Chondrocyte (in vitro differentiated cells): ENCODE measurements at regions not wholly inside any gene's neighbourhood (a gene's known extent, or its start where the extent isn't known, plus 50 kb on each side); places are given as distances from the start of the nearest gene placed in this dataset.

ENCODE experiments used
- DNase-seq: peaks from one replicate; pipeline ENCODE4 v3.0.0; 2021; ENCODE audit warnings: mixed read lengths, low spot score
- H3K27ac Mint-ChIP-seq: one replicate; pipeline ENCODE4 v1.8.0; 2021; ENCODE audit warnings: mild to moderate bottlenecking, moderate library complexity, mixed read lengths; ENCODE audit not compliant: unreplicated experiment
- H3K27me3 Mint-ChIP-seq: 2 replicates; pipeline ENCODE4 v1.8.0; 2021; ENCODE audit warnings: low read depth, mixed read lengths
- H3K36me3 Mint-ChIP-seq: 2 replicates; pipeline ENCODE4 v1.8.0; 2021; ENCODE audit warnings: low read depth, mixed read lengths
- H3K4me1 Mint-ChIP-seq: 2 replicates; pipeline ENCODE4 v1.8.0; 2021; ENCODE audit warnings: low read depth, mild to moderate bottlenecking, mixed read lengths
- H3K4me3 Mint-ChIP-seq: one replicate; pipeline ENCODE4 v1.8.0; 2021; ENCODE audit warnings: mild to moderate bottlenecking, moderate library complexity, mixed read lengths; ENCODE audit not compliant: unreplicated experiment
- H3K9me3 Mint-ChIP-seq: 2 replicates; pipeline ENCODE4 v1.8.0; 2021; ENCODE audit warnings: low read depth, mixed read lengths
- CTCF ChIP-seq: fragments of 200-600 bp; sonication (generic); IDR thresholded peaks from 2 replicates; pipeline ENCODE4 v1.5.0; 2021; ENCODE audit warnings: antibody characterized with exemption, mild to moderate bottlenecking, moderate library complexity

- TF ChIP-seq CTCF: no peak
- peaks cover 5% of the 10 kb centered on the region for H3K27me3 Mint-ChIP-seq
- no peak for DNase-seq
- no peaks in the 10 kb centered on the region for H3K36me3 Mint-ChIP-seq
- H3K9me3 Mint-ChIP-seq: no peaks in the 10 kb centered on the region
- H3K4me3 Mint-ChIP-seq: no peak overlapping the region
- no peak overlapping the region for H3K27ac Mint-ChIP-seq
- H3K4me1 Mint-ChIP-seq: no peaks in the 10 kb centered on the region
These were observed 437.3 kb downstream of the BRINP1 start for GRCh38 chr9:118931941-118932340.

GRCh38 chr9:118938581-118938980 lies 430.7 kb downstream of the BRINP1 start:
- no peaks in the 10 kb centered on the region for H3K36me3 Mint-ChIP-seq
- no peak for DNase-seq
- H3K4me1 Mint-ChIP-seq: no peaks in the 10 kb centered on the region
- no peak for TF ChIP-seq CTCF
- H3K27ac Mint-ChIP-seq: no peak overlapping the region
- H3K9me3 Mint-ChIP-seq: no peaks in the 10 kb centered on the region
- H3K4me3 Mint-ChIP-seq: no peak overlapping the region
- H3K27me3 Mint-ChIP-seq: peaks cover 5% of the 10 kb centered on the region

GRCh38 chr9:118940473-118940872 lies 428.8 kb downstream of the BRINP1 start:
- Mint-ChIP-seq H3K4me3 (no peak overlapping the region), H3K4me1 (no peaks in the 10 kb centered on the region), H3K27me3 (peaks cover 5% of the 10 kb centered on the region), H3K36me3 (no peaks in the 10 kb centered on the region), H3K27ac (no peak overlapping the region), H3K9me3 (no peaks in the 10 kb centered on the region)
- TF ChIP-seq CTCF: no peak
- no peak for DNase-seq

- no peaks in the 10 kb centered on the region for H3K36me3 Mint-ChIP-seq
- DNase-seq: no peak
- no peak for TF ChIP-seq CTCF
- H3K27ac Mint-ChIP-seq: no peak overlapping the region
- peaks cover 4% of the 10 kb centered on the region for H3K27me3 Mint-ChIP-seq
- H3K4me3 Mint-ChIP-seq: no peak overlapping the region
- H3K4me1 Mint-ChIP-seq: peaks cover 4% of the 10 kb centered on the region
- H3K9me3 Mint-ChIP-seq: no peaks in the 10 kb centered on the region
These were observed 422.6 kb downstream of the BRINP1 start for GRCh38 chr9:118946669-118947068.

GRCh38 chr9:118954857-118955256 lies 414.4 kb downstream of the BRINP1 start:
- H3K4me3 Mint-ChIP-seq: no peak overlapping the region
- H3K27ac Mint-ChIP-seq: no peak overlapping the region
- no peak for DNase-seq
- H3K4me1 Mint-ChIP-seq: no peaks in the 10 kb centered on the region
- H3K9me3 Mint-ChIP-seq: no peaks in the 10 kb centered on the region
- H3K27me3 Mint-ChIP-seq: peaks cover 2% of the 10 kb centered on the region
- no peak for TF ChIP-seq CTCF
- no peaks in the 10 kb centered on the region for H3K36me3 Mint-ChIP-seq
